Kidney (tissue), 13 donors: ENCODE measurements at regions not wholly inside any gene's neighbourhood (a gene's known extent, or its start where the extent isn't known, plus 50 kb on each side); places are given as distances from the start of the nearest gene placed in this dataset.

Experiments used
- DNase-seq, 5 donors: peaks; one replicate each; pipeline ENCODE4 v3.0.0-alpha.2; 2013 to 2020
- FAIRE-seq: peaks from 2 replicates; lab custom pipeline; 2012; peaks lifted over from hg19 to GRCh38; lab: Jason Lieb, UNC
- H3K27ac ChIP-seq, 2 donors: one replicate each; pipeline ENCODE4 v1.7.0; 2013; ENCODE audit warnings: low read depth in 2 of 2, low read length in 2 of 2, inconsistent platforms in 1 of 2
- H3K27me3 ChIP-seq: one replicate; pipeline ENCODE4 v1.7.1; 2013; ENCODE audit warnings: low read length, inconsistent platforms; ENCODE audit not compliant: control insufficient read depth, insufficient read depth
- H3K36me3 ChIP-seq, 3 donors: one replicate each; pipeline versions ENCODE4 v1.7.0 to v1.7.1; 2013; ENCODE audit warnings: low read length in 3 of 3, control low read depth in 1 of 3, inconsistent platforms in 1 of 3; ENCODE audit not compliant: insufficient read depth in 3 of 3, control insufficient read depth in 2 of 3
- H3K4me1 ChIP-seq, 3 donors: one replicate each; pipeline versions ENCODE4 v1.7.0 to v1.7.1; 2013; ENCODE audit warnings: low read length in 3 of 3, inconsistent platforms in 1 of 3, low read depth in 1 of 3; ENCODE audit not compliant: control insufficient read depth in 2 of 3, insufficient read depth in 2 of 3
- H3K4me3 ChIP-seq, 3 donors: one replicate each; pipeline versions ENCODE4 v1.7.0 to v1.8.1; 2013; ENCODE audit warnings: low read length in 3 of 3, control low read depth in 1 of 3, inconsistent platforms in 1 of 3
- H3K9ac ChIP-seq, 3 donors: one replicate each; pipeline versions ENCODE4 v1.7.0 to v1.7.1; 2013; ENCODE audit warnings: low read length in 3 of 3, control low read depth in 1 of 3, inconsistent platforms in 1 of 3
- H3K9me3 ChIP-seq, 3 donors: one replicate each; pipeline versions ENCODE4 v1.7.0 to v1.7.1; 2013; ENCODE audit warnings: low read length in 3 of 3, control low read depth in 1 of 3, inconsistent platforms in 1 of 3; ENCODE audit not compliant: control insufficient read depth in 2 of 3, insufficient read depth in 1 of 3
- intact Hi-C: fragments of 100-400 bp; cut with DNase I; formaldehyde crosslinking; loops from one replicate; pipeline ENCODE4 v1.11.1; 2022
- TF ChIP-seq, protein P1 (sequence below): IDR thresholded peaks from 3 replicates; pipeline ENCODE4 v1.5.1; 2012; ENCODE audit warnings: mild to moderate bottlenecking, moderate library complexity, borderline replicate concordance; ENCODE audit not compliant: insufficient read depth; ENCODE audit errors: extremely low read depth
- donor health status: control.
- donor health status: control.
- donor health status: control.
- donor health status: control.
- donor health status: control.
- donor health status: DM: yes; HTN: yes; CAD: no.
- donor health status: Normal renal cell carcinoma (clear cell type).

DNA sequence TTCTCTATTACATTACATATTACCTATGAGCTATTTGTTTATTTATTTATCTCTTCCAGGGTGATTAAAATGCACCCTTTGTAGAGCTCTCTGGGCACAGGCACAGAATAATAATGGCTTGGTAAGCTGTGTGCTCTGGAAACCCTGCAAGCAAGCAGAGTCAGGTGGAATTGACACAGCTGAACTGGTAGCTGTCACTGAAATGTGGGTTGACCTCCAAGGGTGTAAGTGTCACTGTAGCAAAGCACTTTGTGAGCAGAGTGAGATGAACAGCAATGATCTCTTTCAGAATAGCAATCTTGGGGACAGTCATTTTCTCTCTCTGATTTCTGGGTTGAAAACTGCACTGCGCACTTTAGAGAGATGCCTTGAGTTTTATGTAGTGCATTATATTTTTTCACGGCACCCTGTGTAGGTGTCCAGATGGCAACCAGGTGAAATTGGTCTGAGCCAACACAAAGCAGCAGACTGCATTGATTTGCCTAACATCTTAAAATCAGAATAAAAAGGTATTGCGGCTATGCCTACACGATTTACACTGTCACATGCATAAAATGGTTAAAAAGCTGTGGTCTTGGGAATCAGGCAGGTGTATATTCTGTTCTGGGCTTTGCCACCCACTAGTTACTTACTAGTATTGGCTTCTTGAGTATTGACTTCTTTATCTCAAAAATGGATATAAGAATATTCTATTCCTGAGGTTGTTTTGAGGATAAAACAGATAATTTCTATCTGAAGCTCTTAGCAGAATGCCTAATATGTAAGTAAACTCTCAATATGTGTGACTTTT lies 450.3 kb downstream of the RAPGEF2 start:
- intact Hi-C loops: no loop called here
- Histone ChIP-seq H3K36me3 (no peaks in the 10 kb centered on the region), H3K9ac (no peak overlapping the region), H3K4me1 (no peaks in the 10 kb centered on the region), H3K9me3 (no peaks in the 10 kb centered on the region), H3K4me3 (no peak overlapping the region), H3K27me3 (no peaks in the 10 kb centered on the region), H3K27ac (no peak overlapping the region)
- TF ChIP-seq, protein P1, sequence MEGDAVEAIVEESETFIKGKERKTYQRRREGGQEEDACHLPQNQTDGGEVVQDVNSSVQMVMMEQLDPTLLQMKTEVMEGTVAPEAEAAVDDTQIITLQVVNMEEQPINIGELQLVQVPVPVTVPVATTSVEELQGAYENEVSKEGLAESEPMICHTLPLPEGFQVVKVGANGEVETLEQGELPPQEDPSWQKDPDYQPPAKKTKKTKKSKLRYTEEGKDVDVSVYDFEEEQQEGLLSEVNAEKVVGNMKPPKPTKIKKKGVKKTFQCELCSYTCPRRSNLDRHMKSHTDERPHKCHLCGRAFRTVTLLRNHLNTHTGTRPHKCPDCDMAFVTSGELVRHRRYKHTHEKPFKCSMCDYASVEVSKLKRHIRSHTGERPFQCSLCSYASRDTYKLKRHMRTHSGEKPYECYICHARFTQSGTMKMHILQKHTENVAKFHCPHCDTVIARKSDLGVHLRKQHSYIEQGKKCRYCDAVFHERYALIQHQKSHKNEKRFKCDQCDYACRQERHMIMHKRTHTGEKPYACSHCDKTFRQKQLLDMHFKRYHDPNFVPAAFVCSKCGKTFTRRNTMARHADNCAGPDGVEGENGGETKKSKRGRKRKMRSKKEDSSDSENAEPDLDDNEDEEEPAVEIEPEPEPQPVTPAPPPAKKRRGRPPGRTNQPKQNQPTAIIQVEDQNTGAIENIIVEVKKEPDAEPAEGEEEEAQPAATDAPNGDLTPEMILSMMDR: no peak
- DNase-seq (no peak), FAIRE-seq (no peak)

DNA sequence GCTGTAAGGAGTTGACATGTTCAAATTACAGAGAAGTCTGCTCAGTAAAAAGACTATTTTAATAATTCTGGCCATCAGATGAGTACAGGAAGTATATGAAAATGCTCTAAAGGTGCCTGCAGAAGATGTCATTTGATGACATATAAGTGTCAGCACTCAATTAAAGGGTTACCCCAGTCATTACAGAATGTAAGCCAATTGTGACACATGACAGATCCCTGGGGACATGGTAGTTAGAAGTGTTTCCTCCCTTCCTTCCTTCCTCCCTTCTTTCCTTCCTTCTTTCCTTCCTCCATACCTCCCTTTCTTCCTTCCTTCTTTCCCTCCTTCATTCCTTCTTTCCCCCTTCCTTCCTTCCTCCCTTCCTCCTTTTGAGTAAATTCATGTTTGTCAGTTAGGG lies 453.0 kb downstream of the RAPGEF2 start:
- Histone ChIP-seq H3K4me3 (no peak overlapping the region), H3K27ac (no peak overlapping the region), H3K27me3 (no peaks in the 10 kb centered on the region), H3K36me3 (no peaks in the 10 kb centered on the region), H3K4me1 (no peaks in the 10 kb centered on the region), H3K9ac (no peak overlapping the region), H3K9me3 (no peaks in the 10 kb centered on the region)
- intact Hi-C loops: no loop called here
- no peak for DNase-seq
- FAIRE-seq: no peak
- TF ChIP-seq, protein P1: no peak

GRCh38 chr4:159562366-159562765 lies 459.5 kb downstream of the RAPGEF2 start:
- no peak overlapping the region for H3K9ac ChIP-seq
- intact Hi-C loops: no loop called here
- no peak overlapping the region for H3K27ac ChIP-seq
- peaks cover 0 to 1% (median 0%) of the 10 kb centered on the region in 3 donors for H3K9me3 ChIP-seq
- DNase-seq (no peak), FAIRE-seq (no peak)
- no peak overlapping the region for H3K4me3 ChIP-seq
- H3K36me3 ChIP-seq: no peaks in the 10 kb centered on the region
- H3K4me1 ChIP-seq: no peaks in the 10 kb centered on the region
- H3K27me3 ChIP-seq: no peaks in the 10 kb centered on the region
- TF ChIP-seq, protein P1: no peak

- no peak for FAIRE-seq
Measured at GRCh38 chr4:159563257-159563656, 460.4 kb downstream of the RAPGEF2 start.

More at GRCh38 chr4:159563257-159563656, 460.4 kb downstream of the RAPGEF2 start:
- TF ChIP-seq, protein P1: no peak
- H3K9ac ChIP-seq: no peak overlapping the region
- no peak overlapping the region for H3K4me3 ChIP-seq
- no peak overlapping the region for H3K27ac ChIP-seq
- H3K36me3 ChIP-seq: no peaks in the 10 kb centered on the region
- DNase-seq: no peak
- intact Hi-C loops: no loop called here
- no peaks in the 10 kb centered on the region for H3K27me3 ChIP-seq
- peaks cover 0 to 5% (median 0%) of the 10 kb centered on the region in 3 donors for H3K9me3 ChIP-seq
- H3K4me1 ChIP-seq: no peaks in the 10 kb centered on the region
